ENCODE measurements at regions not wholly inside any gene's neighbourhood (a gene's known extent, or its start where the extent isn't known, plus 50 kb on each side); places are given as distances from the start of the nearest gene placed in this dataset.

GRCh38 chr13:22099585-22099984 lies 428.7 kb downstream of the FGF9 start:
- TF ChIP-seq CTCF (IDR thresholded peaks at IDR 0.05) (no peak), POLR2A (IDR thresholded peaks at IDR 0.05) (no peak)

All from lower leg skin (tissue), 3 donors.